Endodermal cell (in vitro differentiated cells): ENCODE measurements at regions not wholly inside any gene's neighbourhood (a gene's known extent, or its start where the extent isn't known, plus 50 kb on each side); places are given as distances from the start of the nearest gene placed in this dataset.

Source experiments
- DNase-seq: peaks from one replicate; pipeline ENCODE4 v3.0.0-alpha.2; 2017
- H3K27ac ChIP-seq: 2 replicates; pipeline ENCODE4 v1.5.1; 2013; ENCODE audit warnings: mild to moderate bottlenecking, low read depth, low read length, moderate library complexity
- H3K27me3 ChIP-seq: 2 replicates; pipeline ENCODE4 v1.6.1; 2013; ENCODE audit warnings: mild to moderate bottlenecking, low read length, moderate library complexity; ENCODE audit not compliant: insufficient read depth, control insufficient read depth, poor library complexity, severe bottlenecking
- H3K36me3 ChIP-seq: 2 replicates; pipeline ENCODE4 v1.7.0; 2013; ENCODE audit warnings: mild to moderate bottlenecking, low read length, moderate library complexity; ENCODE audit not compliant: control insufficient read depth, insufficient read depth
- H3K4me1 ChIP-seq: one replicate; pipeline ENCODE4 v1.7.0; 2013; ENCODE audit warnings: low read length; ENCODE audit not compliant: control insufficient read depth, insufficient read depth
- H3K4me3 ChIP-seq: 2 replicates; pipeline ENCODE4 v1.5.1; 2013; ENCODE audit warnings: mild to moderate bottlenecking, low read length, moderate library complexity
- H3K9ac ChIP-seq: 2 replicates; pipeline ENCODE4 v1.6.1; 2013; ENCODE audit warnings: mild to moderate bottlenecking, low read length, moderate library complexity; ENCODE audit not compliant: poor library complexity, severe bottlenecking; ENCODE audit errors: extremely low read depth
- H3K9me3 ChIP-seq: 2 replicates; pipeline ENCODE4 v1.6.1; 2013; ENCODE audit warnings: mild to moderate bottlenecking, low read length, moderate library complexity; ENCODE audit not compliant: control insufficient read depth
- H3K27ac Mint-ChIP-seq: 2 replicates; pipeline ENCODE4 v1.8.0; 2020; ENCODE audit warnings: mixed read lengths
- H3K27me3 Mint-ChIP-seq: 2 replicates; pipeline ENCODE4 v1.8.0; 2021; ENCODE audit warnings: mild to moderate bottlenecking, mixed read lengths; ENCODE audit not compliant: insufficient read depth
- H3K36me3 Mint-ChIP-seq: 2 replicates; pipeline ENCODE4 v1.8.0; 2020; ENCODE audit warnings: low read depth, mixed read lengths
- H3K4me1 Mint-ChIP-seq: 2 replicates; pipeline ENCODE4 v1.8.0; 2020; ENCODE audit warnings: mixed read lengths
- H3K4me3 Mint-ChIP-seq: 2 replicates; pipeline ENCODE4 v1.8.0; 2020; ENCODE audit warnings: mild to moderate bottlenecking, moderate library complexity, mixed read lengths
- H3K9me3 Mint-ChIP-seq: 2 replicates; pipeline ENCODE4 v1.8.0; 2020; ENCODE audit warnings: mild to moderate bottlenecking, mixed read lengths
- CTCF ChIP-seq: fragments of 200-600 bp; sonication (generic); conservative IDR thresholded peaks from 2 replicates; pipeline ENCODE4 v1.5.0; 2021; ENCODE audit warnings: antibody characterized with exemption, mild to moderate bottlenecking
- WGBS, 2 experiments: methylation state at CpG; one replicate each; pipeline versions ENCODE4 v1.1.5 to v1.1.7; 2013; ENCODE audit warnings: missing lambda C conversion rate in 2 of 2, mixed read lengths in 1 of 2; ENCODE audit not compliant: insufficient coverage in 1 of 2, insufficient read length in 1 of 2; 5-methylcytosine and 5-hydroxymethylcytosine counted together

- no peaks in the 10 kb centered on the region for H3K36me3 Mint-ChIP-seq
- H3K4me3 ChIP-seq = no peak overlapping the region
- H3K27me3 Mint-ChIP-seq = no peaks in the 10 kb centered on the region
- no peak overlapping the region for H3K27ac ChIP-seq
- no peak overlapping the region for H3K9ac ChIP-seq
- TF ChIP-seq CTCF = no peak
- 93% methylated on average over 2 of the region's 2 CpGs; no CpG with 5 or more reads in 1 of the 2 experiments for WGBS, 2 experiments
- H3K4me3 Mint-ChIP-seq = no peak overlapping the region
- no peaks in the 10 kb centered on the region for H3K9me3 Mint-ChIP-seq
- no peak for DNase-seq
- no peaks in the 10 kb centered on the region for H3K4me1 ChIP-seq
- H3K27ac Mint-ChIP-seq = no peak overlapping the region
- no peaks in the 10 kb centered on the region for H3K9me3 ChIP-seq
- H3K4me1 Mint-ChIP-seq = peaks cover 12% of the 10 kb centered on the region
- H3K27me3 ChIP-seq = no peaks in the 10 kb centered on the region
- no peaks in the 10 kb centered on the region for H3K36me3 ChIP-seq
Measured at GRCh38 chr6:14906621-14907020, 339.2 kb upstream of the JARID2 start.

- Mint-ChIP-seq H3K9me3 (no peaks in the 10 kb centered on the region), H3K36me3 (peaks cover 3% of the 10 kb centered on the region), H3K27me3 (no peaks in the 10 kb centered on the region), H3K27ac (no peak overlapping the region), H3K4me3 (no peak overlapping the region), H3K4me1 (peaks cover 18% of the 10 kb centered on the region)
- no peak overlapping the region for H3K9ac ChIP-seq
- no peak for TF ChIP-seq CTCF
- no peaks in the 10 kb centered on the region for H3K9me3 ChIP-seq
- H3K4me3 ChIP-seq = no peak overlapping the region
- H3K27me3 ChIP-seq = no peaks in the 10 kb centered on the region
- WGBS, 2 experiments = 91 to 94% methylated on average over 11 to 13 of the region's 13 CpGs
- no peaks in the 10 kb centered on the region for H3K36me3 ChIP-seq
- no peak overlapping the region for H3K27ac ChIP-seq
- H3K4me1 ChIP-seq = no peaks in the 10 kb centered on the region
- DNase-seq = no peak
Measured at GRCh38 chr6:14910692-14911547, 334.9 kb upstream of the JARID2 start.

- no peak for TF ChIP-seq CTCF
- peaks cover 3% of the 10 kb centered on the region for H3K36me3 Mint-ChIP-seq
- H3K4me3 Mint-ChIP-seq = no peak overlapping the region
- no peak overlapping the region for H3K9ac ChIP-seq
- no peaks in the 10 kb centered on the region for H3K27me3 ChIP-seq
- no peaks in the 10 kb centered on the region for H3K4me1 ChIP-seq
- H3K9me3 ChIP-seq = no peaks in the 10 kb centered on the region
- H3K27me3 Mint-ChIP-seq = no peaks in the 10 kb centered on the region
- H3K27ac ChIP-seq = no peak overlapping the region
- no peak overlapping the region for H3K27ac Mint-ChIP-seq
- WGBS, 2 experiments = 75 to 85% methylated on average over 7 to 10 of the region's 10 CpGs
- H3K36me3 ChIP-seq = no peaks in the 10 kb centered on the region
- peaks cover 18% of the 10 kb centered on the region for H3K4me1 Mint-ChIP-seq
- no peak overlapping the region for H3K4me3 ChIP-seq
- no peak for DNase-seq
- no peaks in the 10 kb centered on the region for H3K9me3 Mint-ChIP-seq
Measured at GRCh38 chr6:14912226-14912625, 333.6 kb upstream of the JARID2 start.
